Activated T-helper 2 cell treated with anti-CD3 and anti-CD28 coated beads, Interferon-gamma antibody, Interleukin-2, Interleukin-4, amounts not matched to agents 10 μg/mL and 5 μg/mL and 100 μg/mL, durations not matched to agents 14 hours and 24 hours and 36 hours (primary cell): ENCODE measurements at regions not wholly inside any gene's neighbourhood (a gene's known extent, or its start where the extent isn't known, plus 50 kb on each side); places are given as distances from the start of the nearest gene placed in this dataset.

ENCODE experiments used
- DNase-seq: peaks from one replicate; pipeline ENCODE4 v3.0.0; 2021; ENCODE audit warnings: low spot score
- H3K27ac Mint-ChIP-seq: one replicate; pipeline ENCODE4 v1.8.0; 2021; ENCODE audit warnings: mixed read lengths
- H3K27me3 Mint-ChIP-seq: one replicate; pipeline ENCODE4 v1.8.0; 2021; ENCODE audit warnings: low read depth, mixed read lengths
- H3K36me3 Mint-ChIP-seq: one replicate; pipeline ENCODE4 v1.8.0; 2021; ENCODE audit warnings: low read depth, mixed read lengths
- H3K4me1 Mint-ChIP-seq: one replicate; pipeline ENCODE4 v1.8.0; 2021; ENCODE audit warnings: low read depth, mixed read lengths
- H3K4me3 Mint-ChIP-seq: one replicate; pipeline ENCODE4 v1.8.0; 2021; ENCODE audit warnings: low read depth, mild to moderate bottlenecking, moderate library complexity, mixed read lengths
- H3K9me3 Mint-ChIP-seq: one replicate; pipeline ENCODE4 v1.8.0; 2021; ENCODE audit warnings: mixed read lengths
- intact Hi-C: fragments of 100-400 bp; cut with micrococcal nuclease; formaldehyde crosslinking; loops from one replicate; pipeline ENCODE4 v1.15.1; 2023

- H3K27me3 Mint-ChIP-seq, result peaks cover 4% of the 10 kb centered on the region
- H3K4me1 Mint-ChIP-seq, result no peaks in the 10 kb centered on the region
- intact Hi-C loops, result no loop called here
- H3K9me3 Mint-ChIP-seq, result no peaks in the 10 kb centered on the region
- DNase-seq, result no peak
- no peaks in the 10 kb centered on the region for H3K36me3 Mint-ChIP-seq
- no peak overlapping the region for H3K4me3 Mint-ChIP-seq
- no peak overlapping the region for H3K27ac Mint-ChIP-seq
Measured at GRCh38 chr1:222093518-222093917, 351.6 kb upstream of the DUSP10 start.

GRCh38 chr1:222090103-222090502, 348.2 kb upstream of the DUSP10 start:
- intact Hi-C loops, result no loop called here
- no peak for DNase-seq
- Mint-ChIP-seq H3K9me3 (no peaks in the 10 kb centered on the region), H3K4me1 (no peaks in the 10 kb centered on the region), H3K27me3 (peaks cover 4% of the 10 kb centered on the region), H3K36me3 (no peaks in the 10 kb centered on the region), H3K4me3 (no peak overlapping the region), H3K27ac (no peak overlapping the region)

- Mint-ChIP-seq H3K27ac (no peak overlapping the region), H3K4me1 (no peaks in the 10 kb centered on the region), H3K4me3 (no peak overlapping the region), H3K9me3 (no peaks in the 10 kb centered on the region), H3K27me3 (peaks cover under 1% of the 10 kb centered on the region), H3K36me3 (no peaks in the 10 kb centered on the region)
- intact Hi-C loops, result no loop called here
- no peak for DNase-seq
Measured at GRCh38 chr1:222087221-222087920, 345.5 kb upstream of the DUSP10 start.

GRCh38 chr1:222084996-222085395, 343.1 kb upstream of the DUSP10 start:
- H3K4me1 Mint-ChIP-seq, result no peaks in the 10 kb centered on the region
- peaks cover 3% of the 10 kb centered on the region for H3K27me3 Mint-ChIP-seq
- no peak overlapping the region for H3K27ac Mint-ChIP-seq
- DNase-seq, result no peak
- no peaks in the 10 kb centered on the region for H3K36me3 Mint-ChIP-seq
- no peak overlapping the region for H3K4me3 Mint-ChIP-seq
- intact Hi-C loops, result no loop called here
- no peaks in the 10 kb centered on the region for H3K9me3 Mint-ChIP-seq

GRCh38 chr1:222084048-222084447, 342.2 kb upstream of the DUSP10 start:
- Mint-ChIP-seq H3K27ac (no peak overlapping the region), H3K27me3 (peaks cover 4% of the 10 kb centered on the region), H3K36me3 (no peaks in the 10 kb centered on the region), H3K9me3 (no peaks in the 10 kb centered on the region), H3K4me3 (no peak overlapping the region), H3K4me1 (no peaks in the 10 kb centered on the region)
- no peak for DNase-seq
- intact Hi-C loops, result no loop called here

- intact Hi-C loops, result no loop called here
- Mint-ChIP-seq H3K36me3 (no peaks in the 10 kb centered on the region), H3K9me3 (no peaks in the 10 kb centered on the region), H3K4me3 (no peak overlapping the region), H3K27ac (no peak overlapping the region), H3K4me1 (no peaks in the 10 kb centered on the region), H3K27me3 (peaks cover 4% of the 10 kb centered on the region)
- no peak for DNase-seq
Measured at GRCh38 chr1:222081859-222082258, 340.0 kb upstream of the DUSP10 start.

GRCh38 chr1:222079566-222079965, 337.7 kb upstream of the DUSP10 start:
- no peak overlapping the region for H3K4me3 Mint-ChIP-seq
- H3K9me3 Mint-ChIP-seq, result no peaks in the 10 kb centered on the region
- H3K27me3 Mint-ChIP-seq, result peaks cover 4% of the 10 kb centered on the region
- no peak for DNase-seq
- H3K36me3 Mint-ChIP-seq, result no peaks in the 10 kb centered on the region
- no peak overlapping the region for H3K27ac Mint-ChIP-seq
- H3K4me1 Mint-ChIP-seq, result no peaks in the 10 kb centered on the region
- intact Hi-C loops, result no loop called here

GRCh38 chr1:222077206-222077605, 335.3 kb upstream of the DUSP10 start:
- H3K9me3 Mint-ChIP-seq, result no peaks in the 10 kb centered on the region
- intact Hi-C loops, result no loop called here
- H3K27me3 Mint-ChIP-seq, result peaks cover 6% of the 10 kb centered on the region
- no peaks in the 10 kb centered on the region for H3K4me1 Mint-ChIP-seq
- H3K27ac Mint-ChIP-seq, result no peak overlapping the region
- no peaks in the 10 kb centered on the region for H3K36me3 Mint-ChIP-seq
- no peak for DNase-seq
- no peak overlapping the region for H3K4me3 Mint-ChIP-seq

GRCh38 chr1:222074317-222074716, 332.4 kb upstream of the DUSP10 start:
- no peak for DNase-seq
- Mint-ChIP-seq H3K4me3 (no peak overlapping the region), H3K27ac (no peak overlapping the region), H3K4me1 (no peaks in the 10 kb centered on the region), H3K9me3 (no peaks in the 10 kb centered on the region), H3K36me3 (no peaks in the 10 kb centered on the region), H3K27me3 (peaks cover 2% of the 10 kb centered on the region)
- intact Hi-C loops, result no loop called here

GRCh38 chr1:222073307-222073995, 331.6 kb upstream of the DUSP10 start:
- Mint-ChIP-seq H3K27me3 (peaks cover 2% of the 10 kb centered on the region), H3K9me3 (no peaks in the 10 kb centered on the region), H3K36me3 (no peaks in the 10 kb centered on the region), H3K27ac (no peak overlapping the region), H3K4me3 (no peak overlapping the region), H3K4me1 (no peaks in the 10 kb centered on the region)
- intact Hi-C loops, result no loop called here
- no peak for DNase-seq

GRCh38 chr1:222071387-222071786, 329.5 kb upstream of the DUSP10 start:
- Mint-ChIP-seq H3K9me3 (no peaks in the 10 kb centered on the region), H3K36me3 (no peaks in the 10 kb centered on the region), H3K4me1 (no peaks in the 10 kb centered on the region)

GRCh38 chr1:222068937-222069336, 327.0 kb upstream of the DUSP10 start:
- intact Hi-C loops, result no loop called here
- peaks cover 10% of the 10 kb centered on the region for H3K9me3 Mint-ChIP-seq
- no peak overlapping the region for H3K4me3 Mint-ChIP-seq
- H3K27me3 Mint-ChIP-seq, result peaks cover 2% of the 10 kb centered on the region
- no peak overlapping the region for H3K27ac Mint-ChIP-seq
- no peak for DNase-seq
- H3K36me3 Mint-ChIP-seq, result no peaks in the 10 kb centered on the region
- H3K4me1 Mint-ChIP-seq, result no peaks in the 10 kb centered on the region

More at GRCh38 chr1:222071387-222071786, 329.5 kb upstream of the DUSP10 start:
- intact Hi-C loops, result no loop called here
- Mint-ChIP-seq H3K27me3 (peaks cover 2% of the 10 kb centered on the region), H3K4me3 (no peak overlapping the region), H3K27ac (no peak overlapping the region)
- no peak for DNase-seq

GRCh38 chr1:222068101-222068500, 326.2 kb upstream of the DUSP10 start:
- intact Hi-C loops, result no loop called here
- DNase-seq, result no peak
- Mint-ChIP-seq H3K4me1 (no peaks in the 10 kb centered on the region), H3K27me3 (peaks cover 2% of the 10 kb centered on the region), H3K36me3 (no peaks in the 10 kb centered on the region), H3K27ac (no peak overlapping the region), H3K9me3 (peaks cover 11% of the 10 kb centered on the region), H3K4me3 (no peak overlapping the region)
